SK-N-SH (cell line): ENCODE measurements at regions not wholly inside any gene's neighbourhood (a gene's known extent, or its start where the extent isn't known, plus 50 kb on each side); places are given as distances from the start of the nearest gene placed in this dataset.

Experiments
- CTCF ChIA-PET: fragments of 300-600, 350-600 bp; formaldehyde crosslinking; extraction: SDS; loops from one replicate; lab custom pipeline; 2021; lab: Yijun Ruan, JAX
- POLR2A ChIA-PET: fragments of 350-600 bp; sonication (Branson Sonifier 250); formaldehyde crosslinking; extraction: SDS; loops from one replicate; lab custom pipeline; 2020; ENCODE audit warnings: antibody characterized with exemption, inconsistent platforms; lab: Yijun Ruan, JAX
- DNase-seq: peaks from one replicate; pipeline ENCODE4 v3.0.0; 2012
- H2AFZ ChIP-seq: fragments of 200-600 bp; sonication (generic); 2 replicates; pipeline ENCODE4 v1.8.1; 2016; ENCODE audit warnings: antibody characterized with exemption, mild to moderate bottlenecking, low read depth
- H3F3A ChIP-seq: fragments of 200-600 bp; sonication (generic); replicated peaks from 2 replicates; pipeline ENCODE3; 2016; ENCODE audit warnings: antibody characterized with exemption, mild to moderate bottlenecking; ENCODE audit not compliant: insufficient read depth
- H3K27ac ChIP-seq, 2 experiments: fragments of 200-500 bp in 1 of 2; fragments of 200-600 bp in 1 of 2; sonication (Bioruptor generic) in 1 of 2; sonication (generic), shearing (Covaris generic) in 1 of 2; 2 replicates each; pipeline versions ENCODE4 v1.5.1 to v1.6.1; 2014 to 2016; ENCODE audit warnings: low read depth in 2 of 2, inconsistent platforms in 1 of 2, low read length in 1 of 2, mild to moderate bottlenecking in 1 of 2, mixed read lengths in 1 of 2
- H3K27me3 ChIP-seq: fragments of 200-600 bp; sonication (generic), shearing (Covaris generic); 2 replicates; pipeline ENCODE4 v1.6.1; 2016; ENCODE audit warnings: mixed run types; ENCODE audit not compliant: insufficient read depth
- H3K36me3 ChIP-seq, 2 experiments: fragments of 200-500 bp in 1 of 2; fragments of 200-600 bp in 1 of 2; sonication (Bioruptor generic) in 1 of 2; sonication (generic) in 1 of 2; replicated peaks in 1 of 2; 2 replicates each; pipeline versions ENCODE3 to v1.5.1; 2014 to 2016; ENCODE audit warnings: low read length in 1 of 2, mild to moderate bottlenecking in 1 of 2; ENCODE audit not compliant: insufficient read depth in 2 of 2, control insufficient read depth in 1 of 2
- H3K4me1 ChIP-seq, 2 experiments: fragments of 200-500 bp in 1 of 2; fragments of 200-600 bp in 1 of 2; sonication (Bioruptor generic) in 1 of 2; sonication (generic), shearing (Covaris generic) in 1 of 2; 2 replicates each; pipeline versions ENCODE4 v1.5.1 to v1.6.1; 2014 to 2016; ENCODE audit warnings: low read depth in 1 of 2, low read length in 1 of 2, mixed run types in 1 of 2; ENCODE audit not compliant: insufficient read depth in 2 of 2, control insufficient read depth in 1 of 2
- H3K4me2 ChIP-seq: fragments of 200-600 bp; sonication (generic), shearing (Covaris generic); 2 replicates; pipeline ENCODE4 v1.6.1; 2017; ENCODE audit warnings: mixed run types
- H3K4me3 ChIP-seq, 2 experiments: fragments of 200-500 bp in 1 of 2; fragments of 200-600 bp in 1 of 2; sonication (Bioruptor generic) in 1 of 2; sonication (generic), shearing (Covaris generic) in 1 of 2; 2 replicates each; pipeline versions ENCODE4 v1.5.1 to v1.8.1; 2014 to 2016; ENCODE audit warnings: low read depth in 2 of 2, inconsistent platforms in 1 of 2, low read length in 1 of 2, mild to moderate bottlenecking in 1 of 2, mixed read lengths in 1 of 2, moderate library complexity in 1 of 2
- H3K79me2 ChIP-seq: fragments of 200-600 bp; sonication (generic); 2 replicates; pipeline ENCODE4 v1.8.1; 2017; ENCODE audit warnings: mild to moderate bottlenecking; ENCODE audit not compliant: insufficient read depth
- H3K9ac ChIP-seq: fragments of 200-600 bp; sonication (generic); 2 replicates; pipeline ENCODE4 v1.6.1; 2017; ENCODE audit warnings: mixed run types
- H3K9me2 ChIP-seq: fragments of 200-600 bp; sonication (generic); 2 replicates; pipeline ENCODE4 v1.6.1; 2017; ENCODE audit warnings: mixed run types
- H3K9me3 ChIP-seq: fragments of 200-600 bp; sonication (generic); 2 replicates; pipeline ENCODE4 v1.6.1; 2017; ENCODE audit warnings: mixed run types, mild to moderate bottlenecking, moderate library complexity
- H4K20me1 ChIP-seq: fragments of 200-600 bp; sonication (generic); 2 replicates; pipeline ENCODE4 v1.6.1; 2017; ENCODE audit warnings: mild to moderate bottlenecking, mixed run types; ENCODE audit not compliant: insufficient read depth
- CHD2 ChIP-seq: fragments of 150-350 bp; IDR thresholded peaks from 2 replicates; pipeline ENCODE4 v1.6.1; 2018; ENCODE audit warnings: low read length; ENCODE audit not compliant: partially characterized antibody
- EP300 ChIP-seq, 2 experiments: IDR thresholded peaks; 2 replicates each; pipeline versions ENCODE4 v1.4.0 to v1.6.1; 2012; ENCODE audit warnings: borderline replicate concordance in 1 of 2, low read depth in 1 of 2, low read length in 1 of 2
- GABPA ChIP-seq: IDR thresholded peaks from 2 replicates; pipeline ENCODE4 v1.4.0; 2012; ENCODE audit warnings: low read depth, mild to moderate bottlenecking
- IRF3 ChIP-seq: fragments of 150-350 bp; IDR thresholded peaks from 2 replicates; pipeline ENCODE4 v1.6.1; 2016; ENCODE audit warnings: mild to moderate bottlenecking, low read depth, low read length
- NFIC ChIP-seq: IDR thresholded peaks from 2 replicates; pipeline ENCODE4 v1.4.0; 2012; ENCODE audit warnings: borderline replicate concordance
- NRF1 ChIP-seq: IDR thresholded peaks from 2 replicates; pipeline ENCODE4 v1.6.1; 2012; ENCODE audit warnings: low read depth, mild to moderate bottlenecking, low read length
- POLR2AphosphoS5 ChIP-seq: IDR thresholded peaks from 2 replicates; pipeline ENCODE4 v1.6.1; 2012; ENCODE audit warnings: low read depth, low read length
- TCF12 ChIP-seq: IDR thresholded peaks from 2 replicates; pipeline ENCODE4 v1.4.0; 2012
- USF1 ChIP-seq: IDR thresholded peaks from 2 replicates; pipeline ENCODE4 v1.4.0; 2012; ENCODE audit warnings: low read depth, borderline replicate concordance
- ZBTB33 ChIP-seq: IDR thresholded peaks from 2 replicates; pipeline ENCODE4 v1.4.0; 2012; ENCODE audit warnings: low read depth, borderline replicate concordance
- WGBS: methylation state at CpG from one replicate; pipeline ENCODE4 v1.1.6; 2017; ENCODE audit warnings: low lambda C conversion rate; 5-methylcytosine and 5-hydroxymethylcytosine counted together

- no peaks in the 10 kb centered on the region for H3K9me2 ChIP-seq
- CTCF ChIA-PET = interaction anchor here (0.7 to 2.0 kb wide), 3 partner anchors 10 to 60 kb away, joined by 3 to 5 read pairs (median 3); no protein-coding TSS in a partner anchor
Measured at GRCh38 chr1:99554727-99555126, 91.2 kb upstream of the PALMD start.

More at GRCh38 chr1:99554727-99555126, 91.2 kb upstream of the PALMD start:
- TF ChIP-seq ZBTB33 (no peak), USF1 (no peak), GABPA (no peak), IRF3 (no peak), POLR2AphosphoS5 (no peak), TCF12 (no peak), CHD2 (no peak), NRF1 (no peak), EP300 (IDR thresholded peaks at IDR 0.05; ENCODE audit: borderline replicate concordance in 1 of 2, low read depth in 1 of 2, low read length in 1 of 2) (no peak), NFIC (no peak)
- Histone ChIP-seq H3K9me3 (no peaks in the 10 kb centered on the region), H3K79me2 (no peaks in the 10 kb centered on the region), H3K4me2 (no peak overlapping the region), H3K4me3 (no peak overlapping the region), H3F3A (peaks cover 29% of the 10 kb centered on the region), H3K4me1 (peaks cover 0 to 20% of the 10 kb centered on the region in 2 experiments; a peak in 1 of 4 replicates), H3K27me3 (no peaks in the 10 kb centered on the region), H3K36me3 (no peaks in the 10 kb centered on the region), H3K9ac (no peak overlapping the region), H3K27ac (no peak overlapping the region), H2AFZ (no peak overlapping the region), H4K20me1 (no peaks in the 10 kb centered on the region)
- DNase-seq = no peak
- POLR2A ChIA-PET = no interaction called here
- WGBS = 71% methylated on average over 2 of the region's 2 CpGs
